PC-9 (cell line): ENCODE measurements at regions not wholly inside any gene's neighbourhood (a gene's known extent, or its start where the extent isn't known, plus 50 kb on each side); places are given as distances from the start of the nearest gene placed in this dataset.

Experiments
- BruUV-seq: library from RNA; stranded (reverse); fragments of 400-500 nt; replicated peaks from 2 replicates; lab custom pipeline; 2021; lab: Mats Ljungman, UMichigan
- CTCF ChIA-PET: fragments of 300-600 bp; sonication (Branson Sonifier 250); formaldehyde crosslinking; loops from one replicate; lab custom pipeline; 2022; ENCODE audit warnings: antibody characterized with exemption; lab: Charles Lee
- POLR2A ChIA-PET: fragments of 300-600 bp; sonication (Branson Sonifier 250); formaldehyde crosslinking; loops from one replicate; lab custom pipeline; 2022; ENCODE audit warnings: antibody characterized with exemption; ENCODE audit not compliant: unreplicated experiment; lab: Charles Lee
- DNase-seq, 2 experiments: peaks; one replicate each; pipeline versions ENCODE4 v3.0.0 to v3.0.0-alpha.2; 2015 to 2022; ENCODE audit warnings: mixed read lengths in 1 of 2
- H2AFZ ChIP-seq: fragments of 200-600 bp; sonication (generic); 2 replicates; pipeline ENCODE4 v1.8.1; 2017; ENCODE audit warnings: antibody characterized with exemption
- H3F3A ChIP-seq: fragments of 200-600 bp; sonication (generic); 2 replicates; pipeline ENCODE4 v1.8.1; 2017; ENCODE audit warnings: antibody characterized with exemption, mild to moderate bottlenecking, low read depth; ENCODE audit not compliant: insufficient read depth
- H3K27ac ChIP-seq: fragments of 200-600 bp; sonication (generic); 2 replicates; pipeline ENCODE4 v1.6.1; 2016; ENCODE audit warnings: mixed run types
- H3K27me3 ChIP-seq: fragments of 200-600 bp; sonication (generic); 2 replicates; pipeline ENCODE4 v1.6.1; 2016; ENCODE audit warnings: low read depth, mixed run types; ENCODE audit not compliant: insufficient read depth
- H3K36me3 ChIP-seq: fragments of 200-600 bp; sonication (generic); 2 replicates; pipeline ENCODE4 v1.6.1; 2016; ENCODE audit warnings: low read depth, mixed run types
- H3K4me1 ChIP-seq: fragments of 200-600 bp; sonication (generic); replicated peaks from 2 replicates; pipeline ENCODE4 v1.6.1; 2016; ENCODE audit warnings: mixed run types; ENCODE audit not compliant: insufficient read depth
- H3K4me2 ChIP-seq: fragments of 200-600 bp; sonication (generic); 2 replicates; pipeline ENCODE4 v1.6.1; 2017; ENCODE audit warnings: mixed run types
- H3K4me3 ChIP-seq: fragments of 200-600 bp; sonication (generic); 2 replicates; pipeline ENCODE4 v1.6.1; 2016; ENCODE audit warnings: mixed run types
- H3K79me2 ChIP-seq: fragments of 200-600 bp; sonication (generic); 2 replicates; pipeline ENCODE4 v1.6.1; 2017; ENCODE audit warnings: low read depth, mixed run types
- H3K9me2 ChIP-seq: fragments of 200-600 bp; sonication (generic); 2 replicates; pipeline ENCODE4 v1.8.1; 2017; ENCODE audit warnings: mild to moderate bottlenecking; ENCODE audit not compliant: insufficient read depth
- H3K9me3 ChIP-seq: fragments of 200-600 bp; sonication (generic); 2 replicates; pipeline ENCODE4 v1.8.1; 2016; ENCODE audit warnings: low read depth; ENCODE audit not compliant: insufficient read depth
- H4K20me1 ChIP-seq: fragments of 200-600 bp; sonication (generic); 2 replicates; pipeline ENCODE4 v1.8.1; 2017; ENCODE audit not compliant: insufficient read depth
- EZH2 ChIP-seq: fragments of 200-600 bp; sonication (generic); IDR thresholded peaks from 2 replicates; pipeline ENCODE4 v1.8.0; 2017; ENCODE audit warnings: antibody characterized with exemption, low read depth
- intact Hi-C: fragments of 100-400 bp; cut with micrococcal nuclease; formaldehyde crosslinking; loops from one replicate; pipeline ENCODE4 v1.10.0; 2022; ENCODE audit not compliant: unreplicated experiment
- TF ChIP-seq, protein P1 (sequence below): fragments of 200-600 bp; sonication (generic); conservative IDR thresholded peaks from 2 replicates; pipeline ENCODE4 v1.6.1; 2017; ENCODE audit warnings: mixed run types, antibody characterized with exemption, mild to moderate bottlenecking, moderate library complexity

DNA sequence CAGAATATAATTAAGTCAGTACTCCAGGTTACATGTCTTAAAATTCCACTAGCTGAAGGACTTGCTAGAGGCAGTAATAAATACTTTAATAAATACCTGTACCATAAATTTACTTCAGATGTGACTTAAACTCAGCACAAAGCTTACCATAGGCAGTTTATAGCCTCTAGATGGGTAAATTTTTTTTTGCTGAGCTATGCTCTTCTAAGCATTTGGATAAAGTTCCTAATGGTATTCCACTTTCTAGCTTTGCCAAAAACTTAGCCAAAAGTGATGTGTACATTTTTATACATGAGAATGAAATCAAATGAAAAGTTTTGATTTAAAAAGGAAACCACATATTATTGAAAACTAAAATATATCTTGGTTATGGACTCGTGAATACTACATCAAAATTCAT lies 63.7 kb upstream of the DHX40 start:
- Histone ChIP-seq H3K4me3 (no peak overlapping the region), H2AFZ (no peak overlapping the region), H3K27me3 (no peaks in the 10 kb centered on the region), H4K20me1 (no peaks in the 10 kb centered on the region), H3K9me3 (no peaks in the 10 kb centered on the region), H3K4me2 (no peak overlapping the region), H3K27ac (no peak overlapping the region), H3K4me1 (peaks cover 12% of the 10 kb centered on the region), H3K79me2 (no peaks in the 10 kb centered on the region), H3K9me2 (no peaks in the 10 kb centered on the region), H3K36me3 (no peaks in the 10 kb centered on the region), H3F3A (peaks cover 6% of the 10 kb centered on the region)
- CTCF ChIA-PET, result no interaction called here
- intact Hi-C loops, result no loop called here
- TF ChIP-seq EZH2, result no peak
- TF ChIP-seq, protein P1, sequence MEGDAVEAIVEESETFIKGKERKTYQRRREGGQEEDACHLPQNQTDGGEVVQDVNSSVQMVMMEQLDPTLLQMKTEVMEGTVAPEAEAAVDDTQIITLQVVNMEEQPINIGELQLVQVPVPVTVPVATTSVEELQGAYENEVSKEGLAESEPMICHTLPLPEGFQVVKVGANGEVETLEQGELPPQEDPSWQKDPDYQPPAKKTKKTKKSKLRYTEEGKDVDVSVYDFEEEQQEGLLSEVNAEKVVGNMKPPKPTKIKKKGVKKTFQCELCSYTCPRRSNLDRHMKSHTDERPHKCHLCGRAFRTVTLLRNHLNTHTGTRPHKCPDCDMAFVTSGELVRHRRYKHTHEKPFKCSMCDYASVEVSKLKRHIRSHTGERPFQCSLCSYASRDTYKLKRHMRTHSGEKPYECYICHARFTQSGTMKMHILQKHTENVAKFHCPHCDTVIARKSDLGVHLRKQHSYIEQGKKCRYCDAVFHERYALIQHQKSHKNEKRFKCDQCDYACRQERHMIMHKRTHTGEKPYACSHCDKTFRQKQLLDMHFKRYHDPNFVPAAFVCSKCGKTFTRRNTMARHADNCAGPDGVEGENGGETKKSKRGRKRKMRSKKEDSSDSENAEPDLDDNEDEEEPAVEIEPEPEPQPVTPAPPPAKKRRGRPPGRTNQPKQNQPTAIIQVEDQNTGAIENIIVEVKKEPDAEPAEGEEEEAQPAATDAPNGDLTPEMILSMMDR, result no peak
- POLR2A ChIA-PET, result interaction anchor here (0.6 kb wide), 2 partner anchors 57 to 384 kb away, joined by 3 to 6 read pairs; no protein-coding TSS in a partner anchor
- DNase-seq, result no peak
- BruUV-seq, result no TSS peak

DNA sequence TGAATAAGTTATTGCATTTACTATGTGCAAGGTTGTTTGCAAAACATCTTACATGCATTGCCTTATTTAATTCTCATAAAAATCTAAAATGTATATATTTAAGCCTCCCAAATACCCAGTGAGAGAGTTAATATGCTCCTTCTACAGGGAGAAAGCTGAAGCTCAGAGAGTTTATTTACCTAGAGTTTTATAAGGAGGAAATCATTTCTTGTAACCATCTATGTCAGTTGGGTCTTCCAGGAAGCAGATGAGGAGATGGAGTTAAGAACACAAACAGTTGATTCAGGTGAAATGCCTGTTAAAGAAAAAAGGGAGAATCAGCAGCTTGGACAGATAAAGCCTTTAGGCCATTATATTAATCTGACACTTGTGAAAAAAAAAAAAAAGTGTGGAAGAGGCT lies 62.6 kb upstream of the DHX40 start:
- Histone ChIP-seq H3K27ac (no peak overlapping the region), H3K4me2 (no peak overlapping the region), H3K9me3 (no peaks in the 10 kb centered on the region), H3K27me3 (no peaks in the 10 kb centered on the region), H4K20me1 (no peaks in the 10 kb centered on the region), H3K79me2 (no peaks in the 10 kb centered on the region), H3F3A (peaks cover 6% of the 10 kb centered on the region), H2AFZ (no peak overlapping the region), H3K4me3 (no peak overlapping the region), H3K4me1 (peaks cover 12% of the 10 kb centered on the region), H3K36me3 (no peaks in the 10 kb centered on the region), H3K9me2 (no peaks in the 10 kb centered on the region)
- no TSS peak for BruUV-seq
- intact Hi-C loops, result no loop called here
- TF ChIP-seq EZH2, result no peak
- TF ChIP-seq, protein P1, result no peak
- DNase-seq, result no peak
- ChIA-PET POLR2A (interaction anchor here (0.5 kb wide), 1 partner anchor 13 kb away, joined by 21 read pairs; no protein-coding TSS in a partner anchor), CTCF (interaction anchor here (0.7 kb wide), 1 partner anchor 282 kb away, joined by 4 read pairs; no protein-coding TSS in a partner anchor)

DNA sequence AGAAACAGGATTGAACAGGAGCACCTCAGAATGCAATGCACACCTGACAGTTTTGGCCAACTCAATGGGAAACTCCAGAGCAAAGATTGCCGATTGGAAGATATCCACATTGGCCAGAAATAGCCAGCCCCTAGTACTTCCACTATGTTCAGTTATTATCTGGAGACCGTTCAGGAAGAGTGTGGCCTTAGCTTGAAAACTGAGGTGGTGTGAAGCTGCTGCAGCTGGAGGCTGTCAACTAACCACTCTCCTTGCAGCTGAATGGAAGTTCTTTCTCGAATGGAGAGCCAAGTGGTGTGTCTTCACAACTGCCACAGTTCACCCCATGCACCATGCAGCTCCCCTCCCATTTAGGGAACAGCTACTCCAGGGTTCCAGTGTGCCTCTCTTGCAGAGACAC lies 61.9 kb upstream of the DHX40 start:
- no peak overlapping the region for H3K4me3 ChIP-seq
- POLR2A ChIA-PET, result no interaction called here

More for the DNA sequence above, 61.9 kb upstream of the DHX40 start:
- no peak for DNase-seq
- intact Hi-C loops, result no loop called here
- H3K4me2 ChIP-seq, result no peak overlapping the region
- H4K20me1 ChIP-seq, result no peaks in the 10 kb centered on the region
- H2AFZ ChIP-seq, result no peak overlapping the region
- H3K36me3 ChIP-seq, result no peaks in the 10 kb centered on the region
- H3K79me2 ChIP-seq, result no peaks in the 10 kb centered on the region
- BruUV-seq, result no TSS peak
- peaks cover 12% of the 10 kb centered on the region for H3K4me1 ChIP-seq
- TF ChIP-seq, protein P1, result no peak
- TF ChIP-seq EZH2, result no peak
- peaks cover 6% of the 10 kb centered on the region for H3F3A ChIP-seq
- CTCF ChIA-PET, result no interaction called here
- no peaks in the 10 kb centered on the region for H3K9me3 ChIP-seq
- no peaks in the 10 kb centered on the region for H3K27me3 ChIP-seq
- H3K27ac ChIP-seq, result no peak overlapping the region
- no peaks in the 10 kb centered on the region for H3K9me2 ChIP-seq
